PFSK-1 (cell line): ENCODE measurements at regions not wholly inside any gene's neighbourhood (a gene's known extent, or its start where the extent isn't known, plus 50 kb on each side); places are given as distances from the start of the nearest gene placed in this dataset.

ENCODE experiments used
- POLR2AphosphoS5 ChIP-seq: IDR thresholded peaks from 2 replicates; pipeline ENCODE4 v1.6.1; 2012; ENCODE audit warnings: low read depth, mild to moderate bottlenecking, control low read depth, low read length, moderate library complexity
- SIN3A ChIP-seq: IDR thresholded peaks from 2 replicates; pipeline ENCODE4 v1.6.1; 2012; ENCODE audit warnings: mild to moderate bottlenecking, low read length, moderate library complexity, borderline replicate concordance; ENCODE audit not compliant: insufficient read depth
- TAF1 ChIP-seq: IDR thresholded peaks from 2 replicates; pipeline ENCODE4 v1.6.1; 2012; ENCODE audit warnings: low read length, control low read depth, borderline replicate concordance; ENCODE audit not compliant: insufficient read depth
- TF ChIP-seq, protein P1 (sequence below), 2 experiments: IDR thresholded peaks; 2 replicates each; pipeline versions ENCODE4 v1.6.1 to v1.8.0; 2011 to 2012; ENCODE audit warnings: low read depth in 2 of 2, low read length in 2 of 2, control low read depth in 1 of 2, inconsistent platforms in 1 of 2, mild to moderate bottlenecking in 1 of 2, moderate library complexity in 1 of 2; ENCODE audit not compliant: insufficient read depth in 1 of 2

DNA sequence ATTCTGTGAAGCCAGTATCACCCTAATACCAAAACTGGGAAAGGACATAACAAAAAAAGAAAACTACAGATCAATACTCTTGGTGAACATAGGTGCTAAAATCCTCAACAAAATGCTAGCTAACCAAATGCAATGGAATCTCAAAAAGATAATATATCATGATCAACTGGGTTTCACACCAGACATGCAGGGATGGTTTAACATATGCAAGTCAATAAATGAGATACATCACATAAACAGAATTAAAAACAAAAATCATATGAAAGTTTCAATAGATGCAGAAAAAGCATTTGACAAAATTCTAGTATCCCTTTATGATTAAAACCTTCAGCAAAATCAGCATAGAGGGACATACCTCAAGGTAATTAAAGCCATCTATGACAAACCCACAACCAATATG, 198.2 kb upstream of the NDUFV2 start:
- TF ChIP-seq TAF1: no peak
- TF ChIP-seq POLR2AphosphoS5: no peak
- TF ChIP-seq, protein P1, sequence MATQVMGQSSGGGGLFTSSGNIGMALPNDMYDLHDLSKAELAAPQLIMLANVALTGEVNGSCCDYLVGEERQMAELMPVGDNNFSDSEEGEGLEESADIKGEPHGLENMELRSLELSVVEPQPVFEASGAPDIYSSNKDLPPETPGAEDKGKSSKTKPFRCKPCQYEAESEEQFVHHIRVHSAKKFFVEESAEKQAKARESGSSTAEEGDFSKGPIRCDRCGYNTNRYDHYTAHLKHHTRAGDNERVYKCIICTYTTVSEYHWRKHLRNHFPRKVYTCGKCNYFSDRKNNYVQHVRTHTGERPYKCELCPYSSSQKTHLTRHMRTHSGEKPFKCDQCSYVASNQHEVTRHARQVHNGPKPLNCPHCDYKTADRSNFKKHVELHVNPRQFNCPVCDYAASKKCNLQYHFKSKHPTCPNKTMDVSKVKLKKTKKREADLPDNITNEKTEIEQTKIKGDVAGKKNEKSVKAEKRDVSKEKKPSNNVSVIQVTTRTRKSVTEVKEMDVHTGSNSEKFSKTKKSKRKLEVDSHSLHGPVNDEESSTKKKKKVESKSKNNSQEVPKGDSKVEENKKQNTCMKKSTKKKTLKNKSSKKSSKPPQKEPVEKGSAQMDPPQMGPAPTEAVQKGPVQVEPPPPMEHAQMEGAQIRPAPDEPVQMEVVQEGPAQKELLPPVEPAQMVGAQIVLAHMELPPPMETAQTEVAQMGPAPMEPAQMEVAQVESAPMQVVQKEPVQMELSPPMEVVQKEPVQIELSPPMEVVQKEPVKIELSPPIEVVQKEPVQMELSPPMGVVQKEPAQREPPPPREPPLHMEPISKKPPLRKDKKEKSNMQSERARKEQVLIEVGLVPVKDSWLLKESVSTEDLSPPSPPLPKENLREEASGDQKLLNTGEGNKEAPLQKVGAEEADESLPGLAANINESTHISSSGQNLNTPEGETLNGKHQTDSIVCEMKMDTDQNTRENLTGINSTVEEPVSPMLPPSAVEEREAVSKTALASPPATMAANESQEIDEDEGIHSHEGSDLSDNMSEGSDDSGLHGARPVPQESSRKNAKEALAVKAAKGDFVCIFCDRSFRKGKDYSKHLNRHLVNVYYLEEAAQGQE (IDR thresholded peaks at IDR 0.05; ENCODE audit: insufficient read depth in 1 of 2, low read depth in 2 of 2, low read length in 2 of 2): no peak
- TF ChIP-seq SIN3A: no peak
